ENCODE measurements at regions not wholly inside any gene's neighbourhood (a gene's known extent, or its start where the extent isn't known, plus 50 kb on each side); places are given as distances from the start of the nearest gene placed in this dataset.

DNA sequence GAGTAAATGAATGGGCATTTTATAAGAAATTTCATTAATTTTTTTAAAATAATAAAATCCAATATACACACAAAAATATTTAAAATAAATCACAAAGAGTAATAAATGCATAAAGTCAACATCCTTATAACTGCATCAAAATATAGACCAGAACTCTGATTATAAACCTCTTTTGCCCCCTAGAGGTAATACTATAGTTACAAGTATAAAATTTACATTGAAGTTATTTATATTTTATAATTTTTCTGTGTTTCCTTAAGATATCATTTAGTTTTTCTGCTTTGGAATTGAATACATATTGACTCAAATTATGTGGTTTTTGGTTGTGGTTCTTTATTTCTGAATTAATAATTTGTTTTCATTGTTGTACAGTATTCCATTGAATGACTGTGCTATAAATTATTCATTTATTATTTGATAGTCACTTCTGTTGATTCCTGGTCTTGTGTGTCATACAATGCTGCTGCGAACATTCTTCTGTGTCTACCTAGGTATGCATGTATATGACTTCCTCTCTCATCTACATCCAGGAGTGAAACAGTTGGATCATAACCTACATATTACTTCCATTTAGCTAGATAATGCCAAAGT is 673.6 kb downstream of the IPMK start:
- TF ChIP-seq CTCF (conservative IDR thresholded peaks at IDR 0.05; ENCODE audit: low read length), result no peak
- no peak for TF ChIP-seq EZH2phosphoT487 (IDR thresholded peaks at IDR 0.05; ENCODE audit: borderline replicate concordance)
